HG02759 (cell line): ENCODE measurements at regions not wholly inside any gene's neighbourhood (a gene's known extent, or its start where the extent isn't known, plus 50 kb on each side); places are given as distances from the start of the nearest gene placed in this dataset.
"Not testable (repeated sequence)": the region's sequence is repeated elsewhere in the genome, so short reads cannot be mapped to it uniquely, and the experiment has no call there.

Experiments
- ATAC-seq: cut with Tn5 transposase; IDR thresholded peaks from one replicate; pipeline ENCODE4 v1.9.1; 2021; ENCODE audit warnings: mild to moderate bottlenecking, moderate library complexity; ENCODE audit not compliant: unreplicated experiment

GRCh38 chr7:94303695-94304094 is 91.0 kb upstream of the COL1A2 start:
- no peak for ATAC-seq

- no peak for ATAC-seq
These were observed 89.8 kb upstream of the COL1A2 start for GRCh38 chr7:94304878-94305277.

GRCh38 chr7:94305836-94306235 is 88.9 kb upstream of the COL1A2 start:
- ATAC-seq, result no peak

- ATAC-seq, result no peak
These were observed 87.2 kb upstream of the COL1A2 start for GRCh38 chr7:94307399-94308048.

GRCh38 chr7:94311515-94311914 is 83.2 kb upstream of the COL1A2 start:
- ATAC-seq, result no peak

- no peak for ATAC-seq
These were observed 80.8 kb upstream of the COL1A2 start for GRCh38 chr7:94313926-94314325.

GRCh38 chr7:94314413-94315410 is 80.0 kb upstream of the COL1A2 start:
- ATAC-seq, result no peak

- ATAC-seq, result not testable (repeated sequence)
These were observed 73.6 kb upstream of the COL1A2 start for GRCh38 chr7:94321138-94321537.

- ATAC-seq, result no peak
These were observed 70.9 kb upstream of the COL1A2 start for GRCh38 chr7:94323844-94324243.

GRCh38 chr7:94324380-94325121 is 70.1 kb upstream of the COL1A2 start:
- ATAC-seq, result no peak

GRCh38 chr7:94325122-94325475 is 69.6 kb upstream of the COL1A2 start:
- ATAC-seq, result no peak

- ATAC-seq, result no peak
These were observed 64.2 kb upstream of the COL1A2 start for GRCh38 chr7:94330269-94331020.

GRCh38 chr7:94332571-94332970 is 62.1 kb upstream of the COL1A2 start:
- no peak for ATAC-seq

- ATAC-seq, result no peak
These were observed 60.9 kb upstream of the COL1A2 start for GRCh38 chr7:94333810-94334209.

GRCh38 chr7:94335586-94335985 is 59.1 kb upstream of the COL1A2 start:
- ATAC-seq, result no peak

GRCh38 chr7:94336009-94336408 is 58.7 kb upstream of the COL1A2 start:
- no peak for ATAC-seq

- no peak for ATAC-seq
These were observed 55.7 kb upstream of the COL1A2 start for GRCh38 chr7:94338921-94339371.

GRCh38 chr7:94344826-94345225 is 49.9 kb upstream of the COL1A2 start:
- no peak for ATAC-seq
